Chondrocyte (in vitro differentiated cells): ENCODE measurements at regions not wholly inside any gene's neighbourhood (a gene's known extent, or its start where the extent isn't known, plus 50 kb on each side); places are given as distances from the start of the nearest gene placed in this dataset.

Source experiments
- DNase-seq: peaks from one replicate; pipeline ENCODE4 v3.0.0; 2021; ENCODE audit warnings: mixed read lengths, low spot score
- H3K27ac Mint-ChIP-seq: one replicate; pipeline ENCODE4 v1.8.0; 2021; ENCODE audit warnings: mild to moderate bottlenecking, moderate library complexity, mixed read lengths; ENCODE audit not compliant: unreplicated experiment
- H3K27me3 Mint-ChIP-seq: 2 replicates; pipeline ENCODE4 v1.8.0; 2021; ENCODE audit warnings: low read depth, mixed read lengths
- H3K36me3 Mint-ChIP-seq: 2 replicates; pipeline ENCODE4 v1.8.0; 2021; ENCODE audit warnings: low read depth, mixed read lengths
- H3K4me1 Mint-ChIP-seq: 2 replicates; pipeline ENCODE4 v1.8.0; 2021; ENCODE audit warnings: low read depth, mild to moderate bottlenecking, mixed read lengths
- H3K4me3 Mint-ChIP-seq: one replicate; pipeline ENCODE4 v1.8.0; 2021; ENCODE audit warnings: mild to moderate bottlenecking, moderate library complexity, mixed read lengths; ENCODE audit not compliant: unreplicated experiment
- H3K9me3 Mint-ChIP-seq: 2 replicates; pipeline ENCODE4 v1.8.0; 2021; ENCODE audit warnings: low read depth, mixed read lengths
- CTCF ChIP-seq: fragments of 200-600 bp; sonication (generic); IDR thresholded peaks from 2 replicates; pipeline ENCODE4 v1.5.0; 2021; ENCODE audit warnings: antibody characterized with exemption, mild to moderate bottlenecking, moderate library complexity

- Mint-ChIP-seq H3K9me3 (no peaks in the 10 kb centered on the region), H3K4me3 (no peak overlapping the region), H3K27ac (no peak overlapping the region), H3K36me3 (no peaks in the 10 kb centered on the region), H3K4me1 (no peaks in the 10 kb centered on the region), H3K27me3 (peaks cover 3% of the 10 kb centered on the region)
- TF ChIP-seq CTCF, result no peak
- no peak for DNase-seq
Observed at GRCh38 chr1:91122106-91122717, 100.4 kb upstream of the ZNF644 start.

- Mint-ChIP-seq H3K9me3 (no peaks in the 10 kb centered on the region), H3K27me3 (peaks cover 3% of the 10 kb centered on the region), H3K27ac (no peak overlapping the region), H3K4me1 (no peaks in the 10 kb centered on the region), H3K4me3 (no peak overlapping the region), H3K36me3 (no peaks in the 10 kb centered on the region)
- TF ChIP-seq CTCF, result no peak
- DNase-seq, result no peak
Observed at GRCh38 chr1:91121366-91121765, 99.5 kb upstream of the ZNF644 start.

GRCh38 chr1:91120936-91121335 lies 99.1 kb upstream of the ZNF644 start:
- Mint-ChIP-seq H3K4me3 (no peak overlapping the region), H3K36me3 (no peaks in the 10 kb centered on the region), H3K27me3 (peaks cover 3% of the 10 kb centered on the region), H3K27ac (no peak overlapping the region), H3K9me3 (no peaks in the 10 kb centered on the region), H3K4me1 (no peaks in the 10 kb centered on the region)
- no peak for TF ChIP-seq CTCF
- no peak for DNase-seq

- Mint-ChIP-seq H3K4me1 (no peaks in the 10 kb centered on the region), H3K9me3 (no peaks in the 10 kb centered on the region), H3K27ac (no peak overlapping the region), H3K4me3 (no peak overlapping the region), H3K27me3 (peaks cover 3% of the 10 kb centered on the region), H3K36me3 (no peaks in the 10 kb centered on the region)
- TF ChIP-seq CTCF, result no peak
- no peak for DNase-seq
Observed at GRCh38 chr1:91120421-91120820, 98.6 kb upstream of the ZNF644 start.

GRCh38 chr1:91104712-91105111 lies 82.9 kb upstream of the ZNF644 start:
- H3K9me3 Mint-ChIP-seq, result no peaks in the 10 kb centered on the region
- no peak for DNase-seq
- H3K4me1 Mint-ChIP-seq, result peaks cover 5% of the 10 kb centered on the region
- H3K4me3 Mint-ChIP-seq, result no peak overlapping the region
- H3K27me3 Mint-ChIP-seq, result no peaks in the 10 kb centered on the region
- TF ChIP-seq CTCF, result no peak
- H3K36me3 Mint-ChIP-seq, result no peaks in the 10 kb centered on the region
- H3K27ac Mint-ChIP-seq, result no peak overlapping the region
